BJ (cell line): ENCODE measurements at regions not wholly inside any gene's neighbourhood (a gene's known extent, or its start where the extent isn't known, plus 50 kb on each side); places are given as distances from the start of the nearest gene placed in this dataset.

Source experiments
- CTCF ChIA-PET: fragments of 350-600 bp; formaldehyde crosslinking; extraction: SDS; loops from one replicate; lab custom pipeline; 2021; ENCODE audit warnings: antibody characterized with exemption, inconsistent platforms; lab: Yijun Ruan, JAX
- POLR2A ChIA-PET: fragments of 300-600 bp; sonication (Branson Sonifier 250); formaldehyde crosslinking; extraction: SDS; loops from one replicate; lab custom pipeline; 2021; ENCODE audit warnings: antibody characterized with exemption; lab: Charles Lee
- DNase-seq: peaks from one replicate; pipeline ENCODE4 v3.0.0-alpha.2; 2011; ENCODE audit warnings: low read depth
- H3K27me3 ChIP-seq: 2 replicates; pipeline ENCODE4 v1.6.0; 2011; ENCODE audit warnings: low read length; ENCODE audit not compliant: control insufficient read depth, insufficient read depth
- H3K36me3 ChIP-seq: 2 replicates; pipeline ENCODE4 v1.5.1; 2011; ENCODE audit warnings: low read length; ENCODE audit not compliant: control insufficient read depth, insufficient read depth
- H3K4me3 ChIP-seq: 2 replicates; pipeline ENCODE4 v1.5.1; 2011; ENCODE audit warnings: low read depth, mild to moderate bottlenecking, control low read depth, low read length
- CTCF ChIP-seq: IDR thresholded peaks from 2 replicates; pipeline ENCODE4 v1.5.1; 2011; ENCODE audit warnings: low read depth, mild to moderate bottlenecking, control low read depth, inconsistent platforms, low read length, moderate library complexity; ENCODE audit not compliant: insufficient read depth

DNA sequence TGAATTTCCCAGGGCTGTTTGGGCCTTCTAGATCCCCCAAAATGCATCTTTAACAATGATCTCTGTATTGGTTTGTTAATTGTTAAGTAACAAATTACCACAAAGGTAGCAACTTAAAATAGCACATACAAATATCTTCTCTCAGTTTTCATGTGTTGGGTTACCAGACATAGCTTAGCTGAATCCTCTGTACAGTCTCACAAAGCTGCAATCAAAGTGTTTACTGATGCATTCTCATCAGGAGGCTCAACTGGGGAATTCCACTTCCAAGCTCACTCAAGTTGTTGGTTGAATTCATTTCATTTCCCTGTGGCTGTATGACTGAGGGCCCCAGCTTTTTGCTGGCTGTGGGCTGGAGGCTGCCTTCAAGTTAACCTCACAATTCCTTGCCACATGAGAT is 297.6 kb downstream of the RPLP1 start:
- H3K4me3 ChIP-seq, result no peak overlapping the region
- peaks cover 14% of the 10 kb centered on the region for H3K27me3 ChIP-seq
- CTCF ChIA-PET, result interaction anchor here (1.2 kb wide), 1 partner anchor 738 kb away, joined by 3 read pairs; no protein-coding TSS in a partner anchor
- TF ChIP-seq CTCF, result no peak
- POLR2A ChIA-PET, result no interaction called here
- no peaks in the 10 kb centered on the region for H3K36me3 ChIP-seq
- DNase-seq, result no peak

- Histone ChIP-seq H3K4me3 (no peak overlapping the region), H3K27me3 (peaks cover 9% of the 10 kb centered on the region), H3K36me3 (no peaks in the 10 kb centered on the region)
- TF ChIP-seq CTCF, result no peak
- DNase-seq, result no peak
- CTCF ChIA-PET, result interaction anchor here (1.4 kb wide), 1 partner anchor 22 kb away, joined by 4 read pairs; no protein-coding TSS in a partner anchor
- POLR2A ChIA-PET, result no interaction called here
These were observed 298.5 kb downstream of the RPLP1 start for GRCh38 chr15:69751147-69751546.

DNA sequence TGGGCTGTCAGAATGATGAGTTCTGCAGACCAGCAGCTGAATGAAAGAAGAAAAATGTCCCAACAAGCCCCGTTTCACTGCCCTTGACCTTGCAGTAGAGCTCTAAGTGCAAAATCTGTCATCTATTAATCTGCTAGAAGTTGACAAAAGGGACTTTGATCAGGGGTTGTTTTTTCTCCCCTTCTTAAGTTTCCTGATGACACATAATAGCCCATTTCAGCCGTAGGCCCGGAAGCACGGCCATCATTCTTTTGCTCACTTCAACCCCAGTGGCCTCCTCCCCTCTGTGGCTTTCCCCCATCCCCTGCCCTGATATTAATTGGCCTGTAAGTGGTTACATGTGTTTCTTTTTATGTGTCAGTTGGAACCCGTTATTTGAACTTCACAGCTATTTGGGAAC is 298.9 kb downstream of the RPLP1 start:
- POLR2A ChIA-PET, result no interaction called here
- CTCF ChIA-PET, result interaction anchor here (1.4 kb wide), 1 partner anchor 23 kb away, joined by 4 read pairs; no protein-coding TSS in a partner anchor

GRCh38 chr15:69753867-69754266 is 301.2 kb downstream of the RPLP1 start:
- peaks cover 4% of the 10 kb centered on the region; the same call in 1 of the 2 replicates for H3K27me3 ChIP-seq
- H3K4me3 ChIP-seq, result no peak overlapping the region
- TF ChIP-seq CTCF, result no peak
- no peak for DNase-seq
- CTCF ChIA-PET, result interaction anchor here (0.9 kb wide), 1 partner anchor 13 kb away, joined by 3 read pairs; no protein-coding TSS in a partner anchor
- H3K36me3 ChIP-seq, result no peaks in the 10 kb centered on the region
- POLR2A ChIA-PET, result no interaction called here

More for the DNA sequence above, 298.9 kb downstream of the RPLP1 start:
- no peak for TF ChIP-seq CTCF
- H3K4me3 ChIP-seq, result no peak overlapping the region
- DNase-seq, result no peak
- no peaks in the 10 kb centered on the region for H3K36me3 ChIP-seq
- H3K27me3 ChIP-seq, result peaks cover 9% of the 10 kb centered on the region

DNA sequence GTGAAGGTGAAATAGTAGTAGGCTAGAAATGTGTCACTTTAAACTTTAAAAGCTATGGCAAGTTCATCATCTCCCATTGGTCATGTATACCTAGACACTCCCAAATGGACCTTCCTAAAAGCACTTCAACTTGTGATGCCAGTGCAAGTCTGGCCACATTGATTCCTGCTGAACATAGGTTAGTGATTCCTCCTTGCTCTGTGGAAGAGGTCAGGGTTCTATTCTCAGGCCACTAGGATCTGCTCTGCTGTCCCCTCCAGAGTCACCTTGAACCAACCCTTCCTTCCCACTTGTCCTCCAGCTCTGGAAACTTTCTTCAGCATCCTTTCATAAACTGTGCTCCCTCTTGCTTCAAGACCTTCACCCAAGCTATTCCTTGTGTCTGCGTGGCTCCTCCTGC is 301.7 kb downstream of the RPLP1 start:
- POLR2A ChIA-PET, result no interaction called here
- DNase-seq, result no peak
- CTCF ChIA-PET, result interaction anchor here (0.9 kb wide), 1 partner anchor 13 kb away, joined by 3 read pairs; no protein-coding TSS in a partner anchor
- TF ChIP-seq CTCF, result no peak
- Histone ChIP-seq H3K27me3 (peaks cover 3% of the 10 kb centered on the region; the same call in 1 of the 2 replicates), H3K4me3 (no peak overlapping the region), H3K36me3 (no peaks in the 10 kb centered on the region)
